DMS153 treated with DMSO at 0.1 percent for 48 hours (cell line): ENCODE measurements at regions not wholly inside any gene's neighbourhood (a gene's known extent, or its start where the extent isn't known, plus 50 kb on each side); places are given as distances from the start of the nearest gene placed in this dataset.
"Not testable (repeated sequence)": the region's sequence is repeated elsewhere in the genome, so short reads cannot be mapped to it uniquely, and the experiment has no call there.

Source experiments
- DNase-seq: peaks from one replicate; lab custom pipeline; 2025; ENCODE audit not compliant: unreplicated experiment; lab: John Stamatoyannopoulos, UW

DNA sequence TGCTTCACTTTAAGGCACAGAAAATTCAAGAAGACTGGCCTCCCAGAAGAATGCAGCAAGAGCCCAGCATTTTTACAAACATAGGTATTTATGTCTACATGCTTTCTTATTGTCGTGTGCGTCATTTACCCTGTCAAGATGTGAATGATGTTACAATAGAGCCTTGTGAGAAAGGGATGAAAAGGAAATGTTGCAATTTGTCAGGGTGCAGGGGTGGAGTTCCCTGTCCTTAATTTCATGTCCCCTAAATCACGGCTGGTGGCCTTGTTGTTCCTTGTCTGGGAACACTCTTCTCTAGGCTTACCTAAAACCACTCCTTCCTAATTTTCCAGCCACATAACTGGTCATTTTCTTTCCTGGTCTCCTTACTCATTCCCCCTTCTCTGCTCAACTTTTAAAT lies 194.2 kb downstream of the TXNL1 start:
- no peak for DNase-seq

DNA sequence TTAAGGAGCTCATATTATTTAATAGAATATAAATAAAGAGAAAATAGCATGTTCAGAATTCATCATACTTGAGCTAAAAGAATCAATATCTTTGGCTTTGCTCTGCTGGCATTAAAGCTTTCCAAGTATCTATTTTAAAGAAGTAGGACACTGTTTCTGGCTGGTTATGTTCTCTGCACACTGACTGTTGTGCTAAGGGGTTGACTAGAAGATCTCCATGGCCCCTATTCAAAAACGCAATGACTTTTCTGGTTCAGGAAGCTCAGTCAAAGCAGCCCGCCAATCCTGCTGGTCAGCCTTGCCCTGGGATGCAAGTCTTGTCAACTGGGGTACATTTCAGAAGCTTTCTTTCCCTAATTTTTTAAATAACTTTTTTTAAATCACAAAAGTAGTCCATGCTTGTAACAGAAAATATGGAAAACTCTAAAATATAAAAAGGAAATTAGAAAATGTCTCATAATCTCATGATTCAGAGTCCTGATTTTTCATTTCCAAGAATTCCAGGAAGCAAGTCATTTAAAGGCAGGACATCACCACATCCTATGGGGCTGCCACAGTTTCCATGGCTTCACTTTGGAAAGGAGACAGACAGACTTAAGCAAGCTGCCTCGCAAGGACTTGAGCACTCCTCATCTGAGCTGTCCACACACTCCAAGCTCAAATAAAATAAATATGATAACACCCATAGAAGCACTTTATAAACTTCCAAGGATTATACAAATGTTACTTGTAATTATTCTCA lies 195.1 kb downstream of the TXNL1 start:
- DNase-seq: no peak

DNA sequence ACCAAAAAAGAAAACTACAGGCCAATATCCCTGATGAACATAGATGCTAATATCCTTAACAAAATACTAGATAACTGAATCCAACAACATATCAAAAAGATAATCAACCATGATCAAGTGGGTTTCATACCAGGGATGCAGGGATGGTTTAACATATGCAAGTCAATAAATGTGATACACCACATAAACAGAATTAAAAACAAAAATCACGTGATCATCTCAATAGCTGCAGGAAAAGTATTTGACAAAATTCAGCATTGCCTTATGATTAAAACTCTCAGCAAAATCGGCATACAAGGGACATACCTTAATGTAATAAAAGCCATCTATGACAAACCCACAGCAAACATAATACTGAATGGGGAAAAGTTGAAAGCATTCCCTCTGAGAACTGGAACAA lies 199.9 kb downstream of the TXNL1 start:
- not testable (repeated sequence) for DNase-seq

DNA sequence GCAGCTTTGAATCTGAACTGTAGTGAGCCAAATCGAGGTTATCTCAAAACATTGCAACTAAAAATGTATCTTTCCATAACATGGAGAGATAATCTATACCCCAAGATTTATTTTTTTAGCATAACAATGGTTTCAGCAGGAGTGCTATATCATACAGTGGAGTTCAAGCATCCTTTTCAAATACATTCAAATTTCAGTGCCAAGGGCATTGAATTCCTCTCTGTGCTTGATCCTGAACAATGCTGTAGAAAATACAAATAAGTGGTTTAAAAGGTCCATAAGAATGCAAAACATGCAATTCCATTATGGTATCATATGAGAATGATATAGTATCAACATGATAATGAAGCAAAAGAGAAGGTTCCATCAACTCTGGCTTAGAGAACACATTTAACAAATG lies 201.7 kb downstream of the TXNL1 start:
- no peak for DNase-seq

DNA sequence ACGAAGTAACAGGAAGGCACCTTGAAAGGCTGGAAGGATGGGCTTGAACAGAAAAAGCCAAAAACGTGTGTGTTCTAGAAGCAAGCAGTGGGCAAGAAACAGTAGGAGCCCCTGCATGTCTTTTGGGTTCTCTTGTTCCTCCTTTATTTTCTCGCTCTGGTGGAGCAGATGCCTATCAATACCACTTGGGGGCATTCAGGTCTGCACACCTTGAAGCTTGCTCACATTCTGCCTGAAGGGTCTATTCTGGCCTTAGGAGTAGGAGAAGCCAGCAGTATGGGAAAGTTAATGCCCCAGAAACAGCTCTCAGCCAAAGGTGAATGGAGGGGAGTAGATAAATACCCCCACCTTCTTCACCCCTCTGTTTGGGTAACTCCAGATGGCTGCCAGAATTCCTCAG lies 204.5 kb downstream of the TXNL1 start:
- no peak for DNase-seq

DNA sequence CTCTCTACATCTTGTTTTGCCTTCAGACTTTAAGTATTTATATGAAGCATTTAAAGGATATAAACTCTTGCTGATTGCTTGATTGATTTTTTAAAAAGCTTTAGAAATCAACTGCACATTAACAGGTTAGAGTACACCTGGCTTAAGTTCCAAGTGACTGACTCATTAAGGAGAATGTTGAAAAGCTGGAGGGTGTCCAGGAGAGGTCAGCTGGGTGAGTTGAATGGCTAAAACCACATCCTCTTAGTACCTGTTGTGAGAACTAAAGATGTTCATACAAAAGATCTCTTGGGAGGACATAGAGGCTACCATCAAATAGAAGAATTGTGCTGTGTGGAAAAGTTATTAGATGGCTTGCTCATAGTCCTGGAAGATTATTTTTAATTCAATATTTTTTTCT lies 206.8 kb downstream of the TXNL1 start:
- no peak for DNase-seq

DNA sequence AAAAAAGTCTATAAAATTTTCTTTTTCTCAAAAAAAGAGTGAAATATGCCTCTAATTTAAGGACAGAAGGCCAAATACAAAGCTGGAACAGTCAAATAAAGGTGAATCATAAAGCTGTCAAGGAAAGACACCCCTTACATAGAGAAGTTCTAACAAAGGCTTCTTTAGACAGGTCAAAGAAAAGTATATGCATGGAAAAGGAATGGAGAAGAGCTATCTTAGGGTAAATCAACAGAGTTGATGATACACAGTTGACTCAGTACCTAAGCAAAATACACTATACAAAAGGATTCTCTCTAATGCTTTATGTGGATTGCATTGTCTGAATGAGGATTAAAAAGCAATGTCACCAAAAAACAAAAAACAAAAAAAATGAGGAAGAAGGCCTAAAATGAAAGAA lies 214.8 kb downstream of the TXNL1 start:
- no peak for DNase-seq

DNA sequence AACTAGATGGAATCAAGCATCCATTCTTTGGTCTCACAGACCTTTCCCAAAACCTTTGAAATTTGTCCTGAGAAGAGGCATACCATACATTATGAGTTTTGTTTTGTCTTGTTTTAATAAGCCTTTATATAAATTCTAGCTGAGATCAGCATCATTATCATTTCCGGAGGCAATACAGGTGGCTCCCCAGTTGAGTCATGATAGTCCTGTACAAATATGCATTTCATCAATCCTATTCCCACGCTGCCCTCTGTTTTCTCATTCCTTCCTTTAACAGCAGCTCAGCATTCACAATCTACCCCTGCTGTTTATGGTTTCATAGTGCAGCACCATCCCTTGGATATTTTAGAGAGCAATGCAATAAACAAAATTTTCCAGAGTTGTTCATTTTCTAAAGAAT lies 216.7 kb downstream of the TXNL1 start:
- DNase-seq: no peak

DNA sequence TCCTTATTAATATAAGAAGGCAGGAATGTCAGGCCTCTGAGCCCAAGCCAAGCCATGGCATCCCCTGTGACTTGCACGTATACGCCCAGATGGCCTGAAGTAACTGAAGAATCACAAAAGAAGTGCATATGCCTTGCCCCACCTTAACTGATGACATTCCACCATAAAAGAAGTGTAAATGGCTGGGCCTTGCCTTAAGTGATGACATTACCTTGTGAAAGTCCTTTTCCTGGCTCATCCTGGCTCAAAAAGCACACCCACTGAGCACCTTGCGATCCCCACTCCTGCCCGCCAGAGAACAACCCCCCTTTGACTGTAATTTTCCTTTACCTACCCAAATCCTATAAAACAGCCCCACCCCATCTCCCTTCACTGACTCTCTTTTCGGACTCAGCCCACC lies 217.5 kb downstream of the TXNL1 start:
- not testable (repeated sequence) for DNase-seq

DNA sequence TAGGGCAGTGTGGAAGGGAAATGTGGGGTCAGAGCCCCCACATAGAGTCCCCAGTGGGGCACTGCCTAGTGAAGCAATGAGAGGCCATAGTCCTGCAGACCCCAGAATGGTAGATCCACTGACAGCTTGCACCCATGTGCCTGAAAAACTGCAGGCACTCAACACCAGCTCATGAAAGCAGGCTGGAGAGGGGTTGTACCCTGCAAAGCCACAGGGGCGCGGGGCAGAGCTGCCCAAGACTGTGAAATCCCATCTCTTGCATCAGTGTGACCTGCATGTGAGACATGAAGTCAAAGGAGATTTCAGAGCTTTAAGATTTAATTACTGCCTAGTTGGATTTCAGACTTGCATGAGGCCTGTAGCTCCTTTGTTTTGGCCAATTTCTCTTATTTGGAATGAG lies 224.0 kb downstream of the TXNL1 start:
- DNase-seq: no peak

DNA sequence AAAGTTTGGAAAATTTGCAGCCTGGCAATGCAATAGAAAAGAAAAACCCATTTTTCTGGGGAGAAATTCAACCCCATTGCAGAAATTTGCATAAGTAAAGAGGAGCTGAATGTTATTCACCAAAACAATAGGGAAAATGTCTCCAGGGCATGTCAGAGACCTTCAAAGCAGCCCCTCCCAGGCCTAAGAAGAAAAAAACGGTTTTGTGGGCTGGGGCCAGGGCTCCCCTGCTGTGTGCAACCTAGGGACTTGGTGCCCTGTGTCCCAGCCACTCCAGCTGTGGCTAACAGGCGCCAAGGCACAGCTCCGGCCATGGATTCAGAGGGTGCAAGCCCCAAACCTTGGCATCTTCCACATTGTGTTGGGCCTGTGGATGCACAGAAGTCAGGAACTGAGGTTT lies 224.5 kb downstream of the TXNL1 start:
- no peak for DNase-seq

DNA sequence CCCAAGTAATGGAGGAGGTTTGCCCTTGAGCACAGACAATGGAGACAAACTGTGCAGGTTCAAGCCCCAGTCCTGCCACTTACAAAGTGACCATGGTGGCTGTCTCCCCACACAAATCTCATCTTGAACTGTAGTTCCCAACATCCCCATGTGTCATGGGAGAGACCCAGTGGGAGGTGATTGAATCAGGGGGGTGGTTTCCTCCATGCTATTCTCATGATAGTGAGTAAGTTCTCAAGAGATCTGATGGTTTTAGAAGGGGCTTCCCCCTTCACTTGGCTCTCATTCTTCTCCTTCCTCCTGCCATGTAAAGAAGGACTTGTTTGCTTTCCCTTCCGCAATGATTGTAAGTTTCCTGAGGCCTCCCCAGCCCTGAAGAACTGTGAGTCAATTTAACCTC lies 225.4 kb downstream of the TXNL1 start:
- DNase-seq: no peak

DNA sequence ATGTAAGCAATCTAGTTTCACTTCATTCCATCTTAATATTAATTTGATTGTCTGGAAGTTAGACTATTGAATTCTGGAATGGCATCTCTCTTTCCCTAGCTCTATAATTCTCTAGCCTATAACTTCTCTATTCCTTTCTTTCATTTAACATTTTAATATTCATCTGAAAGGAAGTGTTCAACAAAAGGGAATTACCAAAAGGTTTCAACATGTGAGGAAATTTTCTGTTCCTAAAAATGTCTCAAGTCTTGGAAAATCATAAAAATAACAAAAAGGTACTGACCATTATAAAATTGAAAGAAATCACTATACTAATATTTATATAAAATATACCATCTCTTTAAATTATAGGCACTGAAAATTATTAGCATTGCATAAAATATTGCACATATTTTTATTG lies 228.7 kb downstream of the TXNL1 start:
- DNase-seq: no peak

DNA sequence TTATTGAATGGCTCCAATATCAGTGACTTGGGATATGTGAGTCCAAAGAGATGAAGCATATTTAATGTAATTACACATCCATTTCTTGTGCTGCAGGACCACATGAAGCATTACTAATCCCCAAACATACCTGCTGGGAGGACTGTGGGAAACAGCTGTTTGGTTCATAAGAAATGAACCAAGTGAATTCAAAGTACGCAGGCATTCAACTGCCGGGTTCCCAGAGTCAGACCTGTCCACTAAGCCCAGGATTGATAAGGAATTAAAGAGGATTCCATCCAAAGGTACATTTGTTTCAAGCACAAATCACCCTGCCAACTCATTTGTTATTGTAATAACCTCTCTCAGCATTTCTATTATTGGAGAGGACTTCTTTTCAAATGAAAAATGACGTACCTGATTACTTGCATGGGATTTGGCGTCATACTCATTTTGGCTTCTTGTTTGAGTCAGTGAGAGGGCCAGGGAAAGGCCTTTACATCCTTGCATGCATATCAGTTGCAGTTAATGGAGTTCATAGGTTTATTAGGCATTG lies 230.7 kb downstream of the TXNL1 start:
- no peak for DNase-seq

DNA sequence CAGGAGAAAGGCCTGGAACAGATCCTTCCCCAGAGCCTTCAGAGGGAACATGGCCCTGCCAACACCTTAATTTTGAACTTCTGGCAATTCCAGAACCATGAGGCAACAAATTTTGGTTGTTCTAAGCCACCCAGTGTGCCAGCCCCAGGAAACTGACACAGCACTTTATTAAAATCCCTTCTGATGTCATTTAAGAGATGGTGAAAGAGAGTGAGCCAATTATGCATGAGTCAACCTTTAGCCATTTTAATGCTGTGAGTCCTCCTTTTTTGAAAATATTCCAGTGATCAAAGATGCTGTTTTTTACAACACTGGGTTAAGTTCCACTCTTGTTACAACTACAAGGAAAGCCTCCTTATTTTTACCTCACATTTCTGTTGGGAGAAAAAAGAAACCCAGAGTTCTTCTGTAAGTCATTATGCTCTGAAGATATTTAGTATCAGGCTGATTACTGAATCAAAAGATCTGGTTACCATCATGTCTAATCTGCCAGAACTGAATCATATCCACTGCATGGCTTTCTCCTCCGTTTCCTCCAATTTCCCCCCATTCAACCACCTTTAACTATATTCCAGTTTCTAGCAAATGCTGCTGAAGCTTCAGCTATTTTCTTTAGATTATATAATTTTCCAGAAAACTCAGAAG lies 235.4 kb downstream of the TXNL1 start:
- no peak for DNase-seq

DNA sequence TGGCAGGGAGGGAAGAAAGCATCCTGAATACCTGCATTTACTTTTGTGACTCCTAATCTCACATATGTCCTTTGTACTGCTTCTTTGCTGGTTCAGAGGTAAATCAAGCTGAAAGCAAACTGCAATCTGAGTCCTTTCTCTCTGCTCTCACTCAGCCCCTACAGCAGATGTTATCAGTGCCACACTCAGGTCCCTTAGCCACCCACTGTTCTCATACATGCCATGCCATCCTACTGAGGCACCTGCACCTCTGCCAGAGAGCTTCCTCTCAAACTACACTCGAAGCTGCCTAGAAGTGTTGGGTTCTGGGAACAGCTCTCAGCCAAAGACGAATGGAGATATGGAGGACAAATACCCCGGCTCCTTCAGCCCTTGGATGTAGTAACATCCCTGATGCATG lies 244.5 kb downstream of the TXNL1 start:
- DNase-seq: no peak

DNA sequence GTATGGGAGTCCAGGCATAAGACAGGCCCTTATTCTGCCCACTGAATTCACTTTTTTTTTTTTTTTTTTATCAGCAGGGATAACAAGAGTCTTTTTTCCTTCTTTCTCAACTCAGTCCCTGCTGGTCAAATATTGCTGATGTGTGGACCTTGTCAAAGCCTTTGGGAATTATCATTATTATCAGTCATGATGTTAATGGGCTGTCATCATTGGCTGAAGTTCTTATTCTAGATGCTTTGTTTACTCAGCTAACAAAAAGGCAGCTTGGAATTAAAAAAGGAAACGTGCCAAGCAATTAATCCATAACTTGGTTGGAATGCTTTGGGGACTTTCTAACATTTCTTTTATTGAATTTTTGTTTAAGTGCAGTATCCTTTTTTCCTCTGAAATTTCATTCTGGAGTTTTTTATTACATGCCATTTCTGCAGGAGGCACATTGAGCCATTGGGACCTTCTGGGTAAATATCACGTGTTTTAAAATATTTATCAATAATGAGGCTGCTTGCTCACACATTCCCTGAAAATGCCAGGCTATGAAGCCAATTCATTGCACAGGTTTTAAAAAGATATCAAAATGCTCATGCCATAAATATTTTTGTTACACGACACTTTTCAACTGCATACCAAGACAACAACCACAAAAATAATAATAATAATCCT lies 246.3 kb downstream of the TXNL1 start:
- DNase-seq: no peak

DNA sequence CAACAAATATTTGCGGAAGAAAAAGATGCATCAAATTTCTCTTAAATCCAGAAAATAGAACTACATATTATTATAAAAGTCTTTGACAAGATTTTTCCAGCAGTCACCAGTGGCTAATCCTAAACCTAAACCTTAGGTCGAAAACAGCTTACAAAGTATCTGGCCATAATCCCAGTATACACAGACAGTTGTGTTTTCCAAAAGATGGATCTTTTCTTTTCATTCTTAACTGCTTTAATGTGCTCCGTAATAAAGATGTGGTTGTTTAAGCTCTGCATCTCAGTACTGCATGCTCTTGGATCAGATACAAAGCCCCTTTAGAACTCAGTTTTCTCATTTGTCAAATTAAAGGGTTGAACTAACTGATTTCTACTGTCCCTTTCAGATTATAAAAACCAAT lies 247.8 kb downstream of the TXNL1 start:
- no peak for DNase-seq

DNA sequence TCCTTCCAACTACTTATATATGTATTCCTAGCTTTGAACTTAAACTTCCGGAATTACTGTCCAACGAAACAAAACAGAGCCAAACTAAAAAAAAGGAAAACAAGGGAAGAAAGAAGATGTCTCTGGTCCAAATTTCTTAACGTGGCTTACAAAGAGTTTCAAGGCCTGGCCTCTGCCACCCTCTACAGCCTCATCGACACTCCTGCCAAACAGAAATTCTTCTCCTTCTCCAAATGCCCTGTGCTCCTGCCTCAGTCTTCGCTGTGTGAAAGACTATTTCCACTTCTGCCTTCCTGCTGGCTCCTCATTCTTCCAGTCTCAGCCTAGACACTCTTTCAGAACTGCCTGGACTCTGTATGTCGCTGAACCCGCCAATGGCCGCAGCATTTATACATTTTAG lies 249.2 kb downstream of the TXNL1 start:
- DNase-seq: no peak

DNA sequence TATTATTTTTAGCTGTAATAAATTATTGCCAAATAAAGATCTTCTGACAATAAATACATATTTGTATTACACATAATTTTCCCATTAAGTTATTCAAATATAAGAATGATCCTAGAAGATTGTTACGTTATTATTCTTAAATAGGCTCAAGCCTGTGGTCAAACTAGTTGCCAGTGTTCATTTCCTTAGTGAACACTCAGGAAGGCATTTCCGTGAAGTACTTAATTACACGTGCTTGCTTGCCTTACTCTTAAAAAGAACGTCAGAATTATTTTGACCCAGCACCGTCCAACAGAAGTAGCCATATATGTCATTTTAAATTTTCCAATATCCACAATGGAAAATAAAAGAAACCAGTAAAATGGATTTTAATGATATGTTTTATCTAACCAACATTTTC lies 249.8 kb downstream of the TXNL1 start:
- DNase-seq: no peak

DNA sequence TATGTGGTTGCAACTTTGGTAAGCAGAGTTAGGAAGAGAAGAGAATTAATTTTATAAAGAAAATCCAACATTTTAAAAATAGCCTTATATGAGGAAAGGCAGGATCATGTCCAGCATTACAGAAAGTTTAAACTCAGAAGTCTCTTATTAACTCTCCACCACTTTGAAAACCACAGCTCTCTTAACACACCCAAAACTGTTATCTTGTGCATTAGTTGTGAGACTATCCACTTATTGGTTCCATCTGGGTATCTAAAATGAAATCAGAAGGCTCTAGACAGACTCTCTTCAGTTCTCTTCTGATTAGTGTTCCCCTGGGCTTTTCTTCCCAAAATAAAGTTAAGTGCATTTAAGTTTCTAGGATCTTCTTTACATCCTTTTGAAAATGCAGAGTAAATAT lies 251.5 kb downstream of the TXNL1 start:
- DNase-seq: no peak

DNA sequence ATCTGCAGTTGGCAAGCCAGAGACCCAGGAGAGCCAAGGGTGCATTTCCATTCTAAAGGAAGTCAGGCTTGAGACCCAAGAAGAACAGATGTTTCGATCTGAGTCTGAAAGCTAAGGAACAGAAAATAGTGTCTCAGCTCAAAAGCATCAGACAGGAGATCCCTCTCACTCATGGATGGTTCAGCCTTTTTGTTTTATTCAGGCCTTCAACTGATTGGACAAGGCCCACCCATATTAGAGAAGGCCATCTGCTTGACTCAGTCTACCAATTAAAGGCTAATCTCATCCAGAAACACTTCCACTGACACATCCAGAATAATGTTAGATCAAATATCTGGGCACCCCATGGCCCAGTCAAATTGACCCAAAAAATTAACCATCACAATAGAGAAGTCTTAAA lies 255.0 kb downstream of the TXNL1 start:
- DNase-seq: no peak
